Caki2 (cell line): ENCODE measurements at regions not wholly inside any gene's neighbourhood (a gene's known extent, or its start where the extent isn't known, plus 50 kb on each side); places are given as distances from the start of the nearest gene placed in this dataset.

Experiments
- DNase-seq: peaks from one replicate; pipeline ENCODE4 v3.0.0-alpha.2; 2015; ENCODE audit warnings: low read depth
- in situ Hi-C: cut with HindIII; loops from 2 replicates; pipeline ENCODE4 v1.10.0; 2016; ENCODE audit warnings: low sequenced_read_pairs, low pct_unique_long_range_greater_than_20kb, mixed read lengths

DNA sequence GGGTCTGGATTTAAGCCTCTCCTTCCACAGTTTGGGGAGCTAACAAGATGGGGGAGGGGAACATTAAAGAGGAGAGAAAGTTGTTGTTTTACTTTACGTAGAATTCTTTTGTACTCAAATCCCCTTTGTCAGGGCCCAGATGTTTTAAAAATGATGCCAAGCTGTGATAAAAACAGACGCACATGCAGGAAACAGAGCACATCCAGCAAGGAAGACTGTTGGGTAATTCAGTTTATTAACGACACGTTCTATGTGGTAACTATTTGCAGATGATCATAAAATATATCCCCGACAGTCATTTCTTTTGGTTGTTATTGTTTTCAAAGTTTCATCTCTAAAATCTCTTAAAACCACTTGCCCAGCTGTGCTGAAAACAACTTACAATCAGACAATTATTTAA, 307.0 kb upstream of the PRDM1 start:
- in situ Hi-C loops = no loop called here
- no peak for DNase-seq

DNA sequence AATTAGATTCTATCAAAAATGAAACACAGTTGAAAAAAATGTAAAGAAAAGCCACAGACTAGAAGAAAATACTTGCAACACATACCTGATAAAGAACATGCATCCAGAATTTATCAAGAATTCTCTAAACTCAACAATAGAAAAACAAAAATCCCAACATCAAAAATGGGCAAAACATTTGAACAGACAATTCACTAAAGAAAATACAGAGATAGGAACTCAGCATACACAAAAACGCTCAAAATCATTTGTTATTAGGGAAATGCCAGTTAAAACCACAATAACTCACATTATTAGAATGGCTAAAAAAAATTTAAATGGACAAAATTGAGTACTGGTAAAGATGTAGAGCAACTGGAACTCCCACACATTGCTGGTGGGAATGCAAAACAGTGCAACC, 311.0 kb upstream of the PRDM1 start:
- in situ Hi-C loops = no loop called here

DNA sequence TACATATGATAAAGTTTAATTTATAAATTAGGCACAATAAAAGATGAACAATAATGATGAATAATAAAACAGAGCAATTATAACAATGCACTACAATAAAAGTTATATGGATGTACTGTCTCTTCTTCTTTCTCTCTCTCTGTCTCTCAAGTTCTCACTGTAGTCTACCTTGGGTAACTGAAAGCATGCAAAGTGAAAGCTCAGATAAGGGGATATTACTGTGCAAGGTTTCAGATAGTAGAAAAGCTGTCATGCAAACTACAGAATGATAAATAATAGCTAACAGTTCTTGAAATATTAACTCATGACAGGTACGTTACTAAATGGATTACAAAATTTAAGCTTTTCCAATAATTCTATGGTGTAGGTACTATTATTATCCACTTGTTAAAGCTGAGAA, 311.9 kb upstream of the PRDM1 start:
- DNase-seq = no peak
- in situ Hi-C loops = no loop called here

More for the DNA sequence above, 311.0 kb upstream of the PRDM1 start:
- no peak for DNase-seq

DNA sequence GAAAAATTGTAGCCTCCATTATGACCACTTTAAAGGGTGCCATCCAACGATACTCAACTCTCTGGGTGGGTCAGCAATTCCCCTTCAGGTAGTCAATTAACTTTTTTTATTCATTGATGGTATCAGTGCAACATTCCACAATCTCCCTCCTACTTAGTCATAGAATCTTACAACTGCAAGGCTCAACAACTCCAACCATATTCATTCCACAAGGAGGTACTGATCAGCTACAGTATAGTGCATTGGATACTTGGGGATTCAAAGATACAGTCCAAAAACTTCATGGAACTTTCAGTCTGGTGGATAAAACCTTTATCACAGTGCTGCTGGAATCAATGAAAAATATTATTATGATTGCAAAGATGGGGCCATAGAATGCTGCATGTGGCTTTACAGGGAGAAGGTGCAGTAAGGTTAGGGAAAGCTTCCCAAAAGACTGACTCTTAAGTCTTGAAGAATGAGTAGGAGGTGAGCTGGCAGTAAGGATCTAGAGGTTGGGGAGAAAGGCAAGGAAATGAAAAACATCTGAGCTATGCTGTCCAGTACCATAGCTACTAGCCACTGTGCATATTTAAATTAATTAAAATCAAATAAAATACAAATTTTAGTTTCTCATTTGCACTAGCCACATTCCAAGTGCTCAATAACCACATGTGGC, 314.7 kb upstream of the PRDM1 start:
- DNase-seq = no peak
- in situ Hi-C loops = no loop called here

DNA sequence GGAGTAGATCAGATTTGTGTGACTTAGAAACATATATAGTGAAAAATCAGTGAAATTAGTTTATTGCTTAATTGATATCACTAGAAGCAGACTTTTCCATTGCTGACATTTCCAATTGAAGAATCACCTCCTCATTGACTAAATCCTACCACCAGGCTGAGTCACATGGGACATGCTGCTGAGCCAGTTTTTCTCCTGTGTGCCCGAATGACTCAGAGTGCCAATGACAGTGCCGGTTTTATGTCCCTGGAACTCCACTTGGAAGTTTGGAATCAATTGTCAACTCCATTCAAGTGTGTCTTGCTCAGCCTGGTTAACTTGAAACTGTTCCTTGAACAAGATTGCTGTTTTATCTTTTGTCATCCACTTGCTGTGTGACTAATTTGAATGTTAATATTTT, 316.1 kb upstream of the PRDM1 start:
- in situ Hi-C loops = no loop called here
- DNase-seq = peak; percentile 48

DNA sequence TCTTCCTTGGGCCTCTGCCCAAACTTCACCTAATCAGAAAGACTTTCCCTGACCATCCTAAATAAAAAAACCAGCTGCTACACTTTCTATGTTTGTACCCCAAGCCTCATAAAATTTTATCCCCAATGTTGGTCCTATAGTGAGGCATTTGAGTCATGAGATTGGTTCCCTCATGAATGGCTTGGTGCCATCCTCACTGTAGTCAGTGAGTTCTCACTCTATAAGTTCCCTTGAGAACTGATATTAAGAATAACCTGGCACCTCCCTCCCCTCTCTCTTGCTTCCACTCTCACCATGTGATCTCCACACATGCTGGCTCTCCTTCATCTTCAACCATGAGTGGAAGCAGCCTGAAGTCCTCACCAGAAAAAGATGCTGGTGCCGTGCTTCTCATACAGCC, 316.9 kb upstream of the PRDM1 start:
- in situ Hi-C loops = no loop called here

DNA sequence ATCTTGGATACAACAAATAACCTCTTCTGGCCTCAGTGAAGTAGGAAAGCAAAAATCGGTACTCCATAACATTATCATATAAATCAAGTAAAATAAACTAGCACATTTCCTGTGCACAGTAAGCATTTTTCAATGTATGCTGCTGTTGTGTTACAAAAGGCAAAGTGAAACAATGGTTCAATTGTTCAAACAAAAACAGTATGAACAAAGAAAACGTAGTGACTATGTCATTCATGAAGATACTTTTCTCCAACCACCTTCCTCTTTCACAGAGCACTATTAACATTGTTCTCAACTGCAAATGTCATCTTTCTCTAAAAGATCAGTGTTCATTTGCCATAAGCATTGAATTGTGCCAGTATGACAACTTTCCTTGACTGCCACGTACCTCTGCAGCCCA, 318.6 kb upstream of the PRDM1 start:
- no peak for DNase-seq
- in situ Hi-C loops = no loop called here

More for the DNA sequence above, 316.9 kb upstream of the PRDM1 start:
- DNase-seq = no peak

DNA sequence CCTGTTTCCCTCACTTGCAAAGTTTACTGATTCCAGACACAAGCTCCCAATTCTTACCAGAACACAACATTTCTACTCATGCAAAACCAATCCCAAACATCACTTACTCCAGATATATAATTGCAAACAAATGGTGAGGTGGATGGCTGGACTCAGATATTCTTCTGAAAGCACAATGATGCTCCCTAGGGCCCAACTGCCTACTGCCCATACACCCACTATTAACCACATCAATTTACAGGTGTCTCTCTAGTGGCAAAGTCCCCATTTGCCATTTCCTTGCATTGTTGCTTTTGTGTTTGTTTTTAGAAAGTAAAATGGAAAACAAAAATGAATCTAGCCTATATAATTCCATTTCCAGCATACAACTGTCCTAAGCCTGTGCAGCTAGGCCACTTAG, 320.9 kb upstream of the PRDM1 start:
- in situ Hi-C loops = no loop called here
- DNase-seq = no peak

DNA sequence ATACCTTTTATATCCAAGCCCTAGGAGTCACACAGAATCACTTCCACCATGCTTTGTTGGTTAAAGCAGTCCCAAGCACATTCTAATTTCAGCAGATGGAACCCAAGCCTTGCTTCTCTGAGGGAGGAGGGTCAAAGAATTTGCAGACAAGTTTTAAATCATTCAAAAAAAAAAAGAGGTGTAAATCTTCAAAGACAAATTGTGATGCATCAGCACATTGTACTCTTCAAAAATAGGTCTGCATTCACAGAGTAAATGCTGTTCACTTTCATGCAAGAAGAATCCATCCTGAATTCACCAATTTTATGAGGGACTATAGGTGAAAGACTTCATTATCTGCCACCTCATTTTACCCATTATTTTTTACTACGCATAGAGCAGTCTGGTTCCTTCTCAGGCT, 321.8 kb upstream of the PRDM1 start:
- DNase-seq = no peak
- in situ Hi-C loops = no loop called here

DNA sequence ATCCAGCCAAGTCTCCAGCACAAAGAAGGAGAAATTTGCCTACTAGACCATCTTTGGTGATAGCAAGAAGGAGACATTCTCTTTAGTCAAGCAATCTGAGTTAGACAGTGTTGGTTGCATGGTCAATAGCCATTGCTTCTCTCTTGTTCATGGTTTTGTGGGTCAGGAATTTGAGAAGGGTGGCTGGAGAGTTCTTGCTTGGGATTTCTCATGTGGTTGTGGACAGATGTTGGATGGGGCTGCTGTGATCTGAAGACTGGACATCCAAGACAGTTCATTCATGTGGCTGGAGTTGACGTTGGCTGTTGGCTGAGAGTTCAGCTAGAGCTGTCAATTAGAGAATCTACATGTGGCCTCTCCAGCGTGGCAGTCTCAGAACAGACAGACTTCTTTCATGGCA, 322.3 kb upstream of the PRDM1 start:
- in situ Hi-C loops = no loop called here

DNA sequence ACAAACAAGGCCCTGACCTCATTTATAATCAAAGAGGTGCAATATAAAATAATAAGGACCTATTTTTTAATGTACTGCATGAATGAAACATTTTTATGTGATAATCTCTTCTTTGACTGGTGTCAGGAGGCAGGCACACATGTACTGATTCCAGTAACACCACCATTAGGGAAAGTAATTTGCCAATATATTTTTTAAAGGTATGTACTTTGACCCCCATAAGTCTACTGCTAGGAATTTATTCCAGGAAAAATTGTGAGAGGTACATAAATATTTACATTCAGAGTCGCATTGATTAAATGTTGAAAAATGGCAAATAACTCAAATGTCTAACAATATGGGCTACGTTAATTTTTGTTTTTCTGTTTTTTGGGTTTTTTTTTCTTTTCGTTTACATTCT, 325.4 kb upstream of the PRDM1 start:
- DNase-seq = no peak
- in situ Hi-C loops = no loop called here

More for the DNA sequence above, 322.3 kb upstream of the PRDM1 start:
- DNase-seq = no peak

DNA sequence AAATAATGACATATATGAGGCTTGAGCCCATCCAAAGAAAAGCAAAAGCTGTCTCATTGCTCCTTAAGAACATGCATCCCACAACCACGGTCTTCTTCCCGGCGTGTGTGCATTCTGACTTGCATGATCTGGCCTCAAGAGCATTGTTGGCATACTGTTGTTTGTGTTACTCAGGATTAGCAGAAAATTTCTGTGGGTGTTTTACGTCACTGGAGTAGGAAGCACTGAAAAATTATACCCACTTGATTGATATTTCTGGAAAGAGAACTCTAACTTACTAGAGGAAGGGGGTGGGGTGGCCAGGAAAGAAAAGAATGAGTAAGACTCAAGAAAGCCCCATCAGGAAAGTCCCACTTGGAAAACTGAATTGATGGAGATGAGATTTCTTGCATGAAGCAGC, 326.2 kb upstream of the PRDM1 start:
- DNase-seq = peak; percentile 23
- in situ Hi-C loops = no loop called here

DNA sequence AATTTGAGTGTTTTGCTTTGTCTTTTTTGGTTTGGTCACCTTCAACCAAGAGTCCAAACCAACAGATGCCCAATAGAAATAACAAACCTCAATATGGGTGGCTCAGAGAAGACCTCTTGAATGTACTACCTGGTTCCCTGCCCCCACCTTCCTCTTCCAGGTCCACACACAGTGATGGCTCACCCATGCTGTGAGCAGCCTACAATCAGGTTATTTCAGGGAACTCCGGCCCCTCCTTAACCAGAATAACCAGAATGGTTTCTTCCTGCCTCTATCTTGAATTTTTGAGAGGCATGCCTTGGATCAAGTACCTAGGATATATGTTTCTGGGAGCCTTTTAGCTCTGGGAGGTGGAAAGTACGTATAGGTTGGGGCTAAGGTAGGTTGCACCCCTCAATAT, 327.1 kb upstream of the PRDM1 start:
- DNase-seq = no peak
- in situ Hi-C loops = no loop called here

DNA sequence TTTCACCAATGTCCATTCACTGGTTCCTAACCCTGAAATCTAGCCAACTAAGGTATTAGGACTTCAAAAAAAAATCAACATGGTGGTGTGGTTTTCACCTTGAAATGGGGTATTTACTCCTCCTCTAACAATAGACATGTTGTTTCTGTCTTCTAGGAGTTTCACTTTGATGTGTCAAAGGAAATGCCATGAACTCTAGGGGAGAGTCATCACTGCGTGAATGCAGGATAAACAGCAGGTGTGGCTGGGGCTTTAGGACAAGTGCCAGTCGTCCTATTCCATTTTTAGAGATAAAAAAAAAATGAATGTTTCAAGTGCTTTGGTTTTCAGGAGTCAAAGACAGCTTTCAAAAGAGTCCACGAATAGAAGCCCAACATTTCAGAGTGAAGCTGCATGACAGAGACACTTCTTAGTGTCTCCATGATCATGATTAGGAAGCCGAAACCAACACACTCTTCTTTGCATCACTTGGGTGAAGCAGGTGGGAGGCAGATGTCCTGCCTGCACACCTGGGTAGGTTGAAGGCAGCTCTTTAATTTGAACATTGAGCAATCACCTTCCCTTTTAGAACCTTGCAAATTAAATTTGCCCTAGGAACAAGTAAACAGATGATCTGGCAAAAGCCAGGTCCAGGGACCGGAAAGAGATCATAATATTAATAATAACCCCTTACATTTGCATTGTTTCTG, 328.5 kb upstream of the PRDM1 start:
- no peak for DNase-seq
- in situ Hi-C loops = no loop called here

DNA sequence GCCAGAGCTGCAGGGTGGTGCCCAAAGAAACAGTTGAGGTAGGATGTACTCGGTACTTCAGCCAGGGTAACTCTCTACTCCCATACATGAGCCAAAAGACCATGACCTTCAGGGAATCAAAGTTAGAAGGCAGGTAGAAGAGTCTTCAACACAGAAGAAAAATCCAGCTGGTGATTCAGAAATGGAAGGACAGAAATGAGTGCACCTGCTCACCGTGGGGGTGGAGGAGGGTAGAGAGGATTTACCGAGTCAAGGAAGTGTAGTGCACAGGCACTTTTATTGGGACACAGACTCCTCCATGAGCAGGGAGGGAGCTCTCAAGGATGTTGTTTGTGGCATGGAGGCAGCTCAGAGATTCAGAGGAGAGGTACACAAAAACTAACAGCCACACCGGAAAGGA, 330.3 kb upstream of the PRDM1 start:
- in situ Hi-C loops = no loop called here

DNA sequence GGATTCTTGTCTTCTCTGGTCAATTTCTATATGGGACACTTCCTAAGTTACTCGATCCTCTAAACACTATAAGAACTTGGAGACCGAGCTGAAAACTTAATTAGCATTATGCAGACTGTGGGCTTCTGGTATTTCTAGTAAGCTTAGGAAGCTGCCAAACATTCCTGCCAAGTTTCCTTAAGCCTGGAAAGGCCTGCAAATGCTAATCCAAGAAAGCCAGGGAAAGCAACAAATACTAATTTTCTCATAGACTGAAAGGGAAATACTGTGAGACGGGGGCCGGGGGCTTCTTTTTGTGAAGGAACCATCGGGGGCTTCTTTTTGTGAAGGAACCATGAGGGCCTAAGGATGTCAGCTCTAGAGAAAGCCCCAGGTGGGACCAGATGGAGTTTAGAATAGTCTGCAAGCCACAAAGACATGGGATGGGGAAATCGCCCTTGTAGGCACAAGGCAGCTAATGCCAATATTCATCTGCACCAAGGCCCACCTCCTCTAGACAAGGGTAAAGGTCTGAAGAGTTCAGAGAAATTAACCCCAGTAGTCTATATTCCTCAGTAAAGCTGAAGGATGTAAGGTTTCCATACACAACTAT, 332.4 kb upstream of the PRDM1 start:
- no peak for DNase-seq
- in situ Hi-C loops = no loop called here

More for the DNA sequence above, 330.3 kb upstream of the PRDM1 start:
- no peak for DNase-seq

DNA sequence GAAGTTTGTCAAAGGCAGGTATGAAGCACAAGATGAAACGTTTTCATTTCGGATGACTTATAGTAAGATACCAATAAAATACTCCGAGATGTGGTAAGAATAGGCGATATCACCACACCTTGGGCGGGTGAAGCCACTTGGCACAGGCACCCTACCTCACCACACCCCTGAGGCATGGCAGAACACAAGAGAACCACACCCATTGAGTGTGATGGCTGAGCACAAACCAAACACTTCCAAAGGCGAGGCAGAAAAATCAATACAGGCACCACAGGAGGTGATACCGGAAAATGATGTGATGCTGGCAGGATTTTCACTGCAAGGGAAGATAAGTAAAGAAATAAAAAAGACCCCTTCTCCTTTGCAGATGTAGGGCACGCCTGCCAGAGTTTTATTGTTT, 332.9 kb upstream of the PRDM1 start:
- in situ Hi-C loops = no loop called here
- DNase-seq = no peak

DNA sequence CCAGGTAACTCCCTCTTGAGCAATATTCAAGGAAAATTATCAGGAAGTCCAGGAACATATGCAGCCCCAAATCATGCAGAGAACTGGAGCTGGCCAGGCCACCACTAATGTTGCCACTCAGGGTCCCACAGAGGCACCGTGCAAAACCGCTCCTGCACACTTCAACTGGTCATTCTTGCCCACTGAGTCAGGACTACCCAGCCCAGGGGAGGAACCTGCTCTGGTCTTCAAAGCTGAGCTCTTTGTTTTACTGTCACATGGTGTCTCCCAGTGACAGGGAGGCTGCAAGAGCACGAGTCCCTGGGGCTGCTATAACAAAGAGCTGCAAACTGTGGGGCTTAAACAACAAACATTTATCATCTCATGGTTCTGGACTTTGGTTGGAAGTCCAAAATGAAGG, 336.0 kb upstream of the PRDM1 start:
- in situ Hi-C loops = no loop called here
- no peak for DNase-seq

DNA sequence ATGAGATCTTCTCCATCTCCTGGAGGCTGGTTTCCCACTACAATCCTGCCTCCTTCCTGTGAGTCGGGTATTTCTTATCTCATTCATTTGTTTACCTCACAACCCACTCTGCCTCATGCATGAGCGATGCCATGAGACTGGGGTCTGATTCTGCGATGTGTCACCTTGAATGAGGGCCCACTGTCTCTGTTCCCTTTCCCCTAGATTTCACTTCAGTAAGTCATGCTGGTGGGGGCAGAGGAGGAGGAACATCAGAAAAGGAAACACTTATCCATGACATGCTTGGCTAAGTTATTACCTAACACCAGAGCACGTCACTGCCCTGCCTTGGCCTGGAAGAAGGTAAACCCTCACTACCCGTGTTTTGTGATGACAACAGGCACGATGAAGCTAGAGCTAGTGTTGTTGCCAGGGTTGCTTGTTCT, 337.4 kb upstream of the PRDM1 start:
- DNase-seq = peak; percentile 87
- in situ Hi-C loops = no loop called here
